SK-N-SH (cell line): ENCODE measurements at regions not wholly inside any gene's neighbourhood (a gene's known extent, or its start where the extent isn't known, plus 50 kb on each side); places are given as distances from the start of the nearest gene placed in this dataset.
A peak's percentile ranks its signal among the peaks of the same experiment; 100 is the strongest.

Source experiments
- CTCF ChIA-PET: fragments of 300-600, 350-600 bp; formaldehyde crosslinking; extraction: SDS; loops from one replicate; lab custom pipeline; 2021; lab: Yijun Ruan, JAX
- POLR2A ChIA-PET: fragments of 350-600 bp; sonication (Branson Sonifier 250); formaldehyde crosslinking; extraction: SDS; loops from one replicate; lab custom pipeline; 2020; ENCODE audit warnings: antibody characterized with exemption, inconsistent platforms; lab: Yijun Ruan, JAX
- DNase-seq: peaks from one replicate; pipeline ENCODE4 v3.0.0; 2012
- H2AFZ ChIP-seq: fragments of 200-600 bp; sonication (generic); 2 replicates; pipeline ENCODE4 v1.8.1; 2016; ENCODE audit warnings: antibody characterized with exemption, mild to moderate bottlenecking, low read depth
- H3F3A ChIP-seq: fragments of 200-600 bp; sonication (generic); replicated peaks from 2 replicates; pipeline ENCODE3; 2016; ENCODE audit warnings: antibody characterized with exemption, mild to moderate bottlenecking; ENCODE audit not compliant: insufficient read depth
- H3K27ac ChIP-seq, 2 experiments: fragments of 200-500 bp in 1 of 2; fragments of 200-600 bp in 1 of 2; sonication (Bioruptor generic) in 1 of 2; sonication (generic), shearing (Covaris generic) in 1 of 2; 2 replicates each; pipeline versions ENCODE4 v1.5.1 to v1.6.1; 2014 to 2016; ENCODE audit warnings: low read depth in 2 of 2, inconsistent platforms in 1 of 2, low read length in 1 of 2, mild to moderate bottlenecking in 1 of 2, mixed read lengths in 1 of 2
- H3K27me3 ChIP-seq: fragments of 200-600 bp; sonication (generic), shearing (Covaris generic); 2 replicates; pipeline ENCODE4 v1.6.1; 2016; ENCODE audit warnings: mixed run types; ENCODE audit not compliant: insufficient read depth
- H3K36me3 ChIP-seq, 2 experiments: fragments of 200-500 bp in 1 of 2; fragments of 200-600 bp in 1 of 2; sonication (Bioruptor generic) in 1 of 2; sonication (generic) in 1 of 2; replicated peaks in 1 of 2; 2 replicates each; pipeline versions ENCODE3 to v1.5.1; 2014 to 2016; ENCODE audit warnings: low read length in 1 of 2, mild to moderate bottlenecking in 1 of 2; ENCODE audit not compliant: insufficient read depth in 2 of 2, control insufficient read depth in 1 of 2
- H3K4me1 ChIP-seq, 2 experiments: fragments of 200-500 bp in 1 of 2; fragments of 200-600 bp in 1 of 2; sonication (Bioruptor generic) in 1 of 2; sonication (generic), shearing (Covaris generic) in 1 of 2; 2 replicates each; pipeline versions ENCODE4 v1.5.1 to v1.6.1; 2014 to 2016; ENCODE audit warnings: low read depth in 1 of 2, low read length in 1 of 2, mixed run types in 1 of 2; ENCODE audit not compliant: insufficient read depth in 2 of 2, control insufficient read depth in 1 of 2
- H3K4me2 ChIP-seq: fragments of 200-600 bp; sonication (generic), shearing (Covaris generic); 2 replicates; pipeline ENCODE4 v1.6.1; 2017; ENCODE audit warnings: mixed run types
- H3K4me3 ChIP-seq, 2 experiments: fragments of 200-500 bp in 1 of 2; fragments of 200-600 bp in 1 of 2; sonication (Bioruptor generic) in 1 of 2; sonication (generic), shearing (Covaris generic) in 1 of 2; 2 replicates each; pipeline versions ENCODE4 v1.5.1 to v1.8.1; 2014 to 2016; ENCODE audit warnings: low read depth in 2 of 2, inconsistent platforms in 1 of 2, low read length in 1 of 2, mild to moderate bottlenecking in 1 of 2, mixed read lengths in 1 of 2, moderate library complexity in 1 of 2
- H3K79me2 ChIP-seq: fragments of 200-600 bp; sonication (generic); 2 replicates; pipeline ENCODE4 v1.8.1; 2017; ENCODE audit warnings: mild to moderate bottlenecking; ENCODE audit not compliant: insufficient read depth
- H3K9ac ChIP-seq: fragments of 200-600 bp; sonication (generic); 2 replicates; pipeline ENCODE4 v1.6.1; 2017; ENCODE audit warnings: mixed run types
- H3K9me2 ChIP-seq: fragments of 200-600 bp; sonication (generic); 2 replicates; pipeline ENCODE4 v1.6.1; 2017; ENCODE audit warnings: mixed run types
- H3K9me3 ChIP-seq: fragments of 200-600 bp; sonication (generic); 2 replicates; pipeline ENCODE4 v1.6.1; 2017; ENCODE audit warnings: mixed run types, mild to moderate bottlenecking, moderate library complexity
- H4K20me1 ChIP-seq: fragments of 200-600 bp; sonication (generic); 2 replicates; pipeline ENCODE4 v1.6.1; 2017; ENCODE audit warnings: mild to moderate bottlenecking, mixed run types; ENCODE audit not compliant: insufficient read depth
- ELF1 ChIP-seq: IDR thresholded peaks from 2 replicates; pipeline ENCODE4 v1.4.0; 2012
- FOSL2 ChIP-seq: IDR thresholded peaks from 2 replicates; pipeline ENCODE4 v1.4.0; 2012; ENCODE audit warnings: low read depth, mild to moderate bottlenecking, moderate library complexity, borderline replicate concordance
- GABPA ChIP-seq: IDR thresholded peaks from 2 replicates; pipeline ENCODE4 v1.4.0; 2012; ENCODE audit warnings: low read depth, mild to moderate bottlenecking
- GATA2 ChIP-seq: sonication (generic); formaldehyde crosslinking; IDR thresholded peaks from 2 replicates; pipeline ENCODE4 v1.5.0; 2020; ENCODE audit warnings: mild to moderate bottlenecking, missing genetic modification reagents
- JUND ChIP-seq: IDR thresholded peaks from 2 replicates; pipeline ENCODE4 v1.4.0; 2012
- MEF2A ChIP-seq: IDR thresholded peaks from 2 replicates; pipeline ENCODE4 v1.4.0; 2012; ENCODE audit warnings: low read depth, borderline replicate concordance
- NFIC ChIP-seq: IDR thresholded peaks from 2 replicates; pipeline ENCODE4 v1.4.0; 2012; ENCODE audit warnings: borderline replicate concordance
- NRF1 ChIP-seq: IDR thresholded peaks from 2 replicates; pipeline ENCODE4 v1.6.1; 2012; ENCODE audit warnings: low read depth, mild to moderate bottlenecking, low read length
- RAD21 ChIP-seq: IDR thresholded peaks from 2 replicates; pipeline ENCODE4 v1.6.1; 2012; ENCODE audit warnings: mild to moderate bottlenecking, low read length
- RFX5 ChIP-seq: IDR thresholded peaks from 2 replicates; pipeline ENCODE4 v1.6.1; 2012; ENCODE audit warnings: mild to moderate bottlenecking, improper control_type of control experiment, low read length
- SIN3A ChIP-seq: IDR thresholded peaks from 2 replicates; pipeline ENCODE4 v1.6.1; 2012; ENCODE audit warnings: low read depth, mild to moderate bottlenecking, low read length, moderate library complexity, borderline replicate concordance
- SMC3 ChIP-seq: IDR thresholded peaks from 2 replicates; pipeline ENCODE4 v1.6.1; 2012; ENCODE audit warnings: low read depth, low read length, improper control_type of control experiment
- WGBS: methylation state at CpG from one replicate; pipeline ENCODE4 v1.1.6; 2017; ENCODE audit warnings: low lambda C conversion rate; 5-methylcytosine and 5-hydroxymethylcytosine counted together
- TF ChIP-seq, protein P1 (sequence below): IDR thresholded peaks from 2 replicates; pipeline ENCODE4 v1.6.1; 2012; ENCODE audit warnings: mild to moderate bottlenecking, low read depth, low read length, moderate library complexity
- TF ChIP-seq, protein P2 (sequence below): IDR thresholded peaks from 2 replicates; pipeline ENCODE4 v1.4.0; 2012; ENCODE audit warnings: low read depth, borderline replicate concordance
- TF ChIP-seq, protein P3 (sequence below): IDR thresholded peaks from 2 replicates; pipeline ENCODE4 v1.4.0; 2012; ENCODE audit warnings: low read depth, borderline replicate concordance

DNA sequence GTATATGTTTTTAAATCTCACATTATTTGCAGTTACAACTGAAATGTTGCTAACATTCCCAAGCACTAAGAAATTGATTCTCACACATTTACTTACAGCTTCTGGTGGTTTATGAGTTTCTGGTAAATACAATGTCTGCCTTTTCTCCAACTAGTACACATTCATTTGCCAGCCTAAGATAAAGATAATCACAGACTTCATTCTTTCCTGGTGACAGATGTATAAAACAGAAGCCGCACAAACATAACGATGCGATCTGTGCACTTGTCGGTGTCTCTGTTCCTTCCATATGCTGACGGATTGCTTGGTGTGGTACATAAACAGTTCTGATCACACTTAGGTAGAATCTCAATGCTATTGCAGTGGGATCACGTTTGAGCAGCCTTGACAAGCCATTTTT, 100.4 kb upstream of the DDX18 start (continued):
- TF ChIP-seq, protein P1, sequence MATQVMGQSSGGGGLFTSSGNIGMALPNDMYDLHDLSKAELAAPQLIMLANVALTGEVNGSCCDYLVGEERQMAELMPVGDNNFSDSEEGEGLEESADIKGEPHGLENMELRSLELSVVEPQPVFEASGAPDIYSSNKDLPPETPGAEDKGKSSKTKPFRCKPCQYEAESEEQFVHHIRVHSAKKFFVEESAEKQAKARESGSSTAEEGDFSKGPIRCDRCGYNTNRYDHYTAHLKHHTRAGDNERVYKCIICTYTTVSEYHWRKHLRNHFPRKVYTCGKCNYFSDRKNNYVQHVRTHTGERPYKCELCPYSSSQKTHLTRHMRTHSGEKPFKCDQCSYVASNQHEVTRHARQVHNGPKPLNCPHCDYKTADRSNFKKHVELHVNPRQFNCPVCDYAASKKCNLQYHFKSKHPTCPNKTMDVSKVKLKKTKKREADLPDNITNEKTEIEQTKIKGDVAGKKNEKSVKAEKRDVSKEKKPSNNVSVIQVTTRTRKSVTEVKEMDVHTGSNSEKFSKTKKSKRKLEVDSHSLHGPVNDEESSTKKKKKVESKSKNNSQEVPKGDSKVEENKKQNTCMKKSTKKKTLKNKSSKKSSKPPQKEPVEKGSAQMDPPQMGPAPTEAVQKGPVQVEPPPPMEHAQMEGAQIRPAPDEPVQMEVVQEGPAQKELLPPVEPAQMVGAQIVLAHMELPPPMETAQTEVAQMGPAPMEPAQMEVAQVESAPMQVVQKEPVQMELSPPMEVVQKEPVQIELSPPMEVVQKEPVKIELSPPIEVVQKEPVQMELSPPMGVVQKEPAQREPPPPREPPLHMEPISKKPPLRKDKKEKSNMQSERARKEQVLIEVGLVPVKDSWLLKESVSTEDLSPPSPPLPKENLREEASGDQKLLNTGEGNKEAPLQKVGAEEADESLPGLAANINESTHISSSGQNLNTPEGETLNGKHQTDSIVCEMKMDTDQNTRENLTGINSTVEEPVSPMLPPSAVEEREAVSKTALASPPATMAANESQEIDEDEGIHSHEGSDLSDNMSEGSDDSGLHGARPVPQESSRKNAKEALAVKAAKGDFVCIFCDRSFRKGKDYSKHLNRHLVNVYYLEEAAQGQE: no peak
- TF ChIP-seq ELF1 (no peak), SIN3A (no peak), RAD21 (peak; percentile 16; the same call in 1 of the 2 replicates), NRF1 (no peak), FOSL2 (no peak)
- TF ChIP-seq, all 33 proteins: peak for 10

DNA sequence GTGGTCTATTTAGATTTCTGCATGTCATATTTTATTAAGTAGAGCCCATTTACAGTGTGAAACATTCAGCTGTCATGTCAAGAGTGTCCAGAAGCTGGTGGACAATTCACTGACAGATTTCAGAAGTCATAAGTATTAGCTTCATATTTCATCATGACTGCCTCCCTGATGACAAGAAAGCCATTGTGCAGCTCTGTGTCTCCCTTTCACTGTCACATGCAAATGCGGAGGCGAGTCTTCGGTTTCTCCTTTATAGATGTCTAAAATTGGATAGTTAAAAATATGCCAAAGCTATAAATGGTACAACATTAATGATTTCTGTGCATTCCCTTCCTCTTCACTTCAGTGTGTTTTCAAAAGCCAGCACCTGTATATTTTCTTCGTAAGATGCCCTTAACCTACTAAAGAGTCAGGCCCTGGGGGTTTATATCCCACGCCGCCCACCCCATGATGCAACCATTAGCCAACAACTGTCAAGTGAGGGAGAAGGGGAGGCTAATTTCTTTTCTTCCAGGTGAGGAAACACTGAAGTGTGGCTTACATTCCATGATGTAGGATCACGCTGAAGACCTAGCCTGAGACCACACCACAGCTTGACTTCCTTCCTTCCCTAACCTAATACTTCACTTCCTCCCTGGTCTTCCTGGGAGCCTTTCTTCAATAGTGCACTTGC, 99.6 kb upstream of the DDX18 start:
- POLR2A ChIA-PET: interaction anchor here (0.7 to 2.7 kb wide), 6 partner anchors 12 to 83 kb away, joined by 3 to 18 read pairs (median 6); no protein-coding TSS in a partner anchor
- Histone ChIP-seq H3K27ac (peak overlapping the region in 1 of 2 experiments; percentile 97; a peak in 2 of 4 replicates), H3K27me3 (no peaks in the 10 kb centered on the region), H3K4me1 (peaks cover 0 to 45% of the 10 kb centered on the region in 2 experiments; a peak in 2 of 4 replicates), H3K36me3 (no peaks in the 10 kb centered on the region), H3F3A (no peaks in the 10 kb centered on the region), H3K9ac (no peak overlapping the region), H4K20me1 (no peaks in the 10 kb centered on the region), H3K79me2 (no peaks in the 10 kb centered on the region), H3K9me3 (no peaks in the 10 kb centered on the region), H2AFZ (no peak overlapping the region), H3K9me2 (no peaks in the 10 kb centered on the region), H3K4me2 (no peak overlapping the region), H3K4me3 (no peak overlapping the region)
- TF ChIP-seq GATA2 (CRISPR knock-in tag): no peak
- TF ChIP-seq, protein P2, sequence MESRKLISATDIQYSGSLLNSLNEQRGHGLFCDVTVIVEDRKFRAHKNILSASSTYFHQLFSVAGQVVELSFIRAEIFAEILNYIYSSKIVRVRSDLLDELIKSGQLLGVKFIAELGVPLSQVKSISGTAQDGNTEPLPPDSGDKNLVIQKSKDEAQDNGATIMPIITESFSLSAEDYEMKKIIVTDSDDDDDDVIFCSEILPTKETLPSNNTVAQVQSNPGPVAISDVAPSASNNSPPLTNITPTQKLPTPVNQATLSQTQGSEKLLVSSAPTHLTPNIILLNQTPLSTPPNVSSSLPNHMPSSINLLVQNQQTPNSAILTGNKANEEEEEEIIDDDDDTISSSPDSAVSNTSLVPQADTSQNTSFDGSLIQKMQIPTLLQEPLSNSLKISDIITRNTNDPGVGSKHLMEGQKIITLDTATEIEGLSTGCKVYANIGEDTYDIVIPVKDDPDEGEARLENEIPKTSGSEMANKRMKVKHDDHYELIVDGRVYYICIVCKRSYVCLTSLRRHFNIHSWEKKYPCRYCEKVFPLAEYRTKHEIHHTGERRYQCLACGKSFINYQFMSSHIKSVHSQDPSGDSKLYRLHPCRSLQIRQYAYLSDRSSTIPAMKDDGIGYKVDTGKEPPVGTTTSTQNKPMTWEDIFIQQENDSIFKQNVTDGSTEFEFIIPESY: no peak
- no peak for TF ChIP-seq GABPA
- TF ChIP-seq MEF2A: no peak
- TF ChIP-seq, protein P3, sequence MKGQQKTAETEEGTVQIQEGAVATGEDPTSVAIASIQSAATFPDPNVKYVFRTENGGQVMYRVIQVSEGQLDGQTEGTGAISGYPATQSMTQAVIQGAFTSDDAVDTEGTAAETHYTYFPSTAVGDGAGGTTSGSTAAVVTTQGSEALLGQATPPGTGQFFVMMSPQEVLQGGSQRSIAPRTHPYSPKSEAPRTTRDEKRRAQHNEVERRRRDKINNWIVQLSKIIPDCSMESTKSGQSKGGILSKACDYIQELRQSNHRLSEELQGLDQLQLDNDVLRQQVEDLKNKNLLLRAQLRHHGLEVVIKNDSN: no peak
- TF ChIP-seq RAD21: no peak
- no peak for TF ChIP-seq JUND
- no peak for TF ChIP-seq NFIC
- TF ChIP-seq SIN3A: no peak
- TF ChIP-seq RFX5: no peak
- no peak for TF ChIP-seq SMC3
- WGBS: 50% methylated on average over 7 of the region's 7 CpGs
- DNase-seq: no peak
- CTCF ChIA-PET: interaction anchor here (0.9 to 1.9 kb wide), 2 partner anchors 57 to 405 kb away, joined by 3 to 8 read pairs; no protein-coding TSS in a partner anchor
